Mucosa of rectum (tissue), 2 donors: ENCODE measurements at regions not wholly inside any gene's neighbourhood (a gene's known extent, or its start where the extent isn't known, plus 50 kb on each side); places are given as distances from the start of the nearest gene placed in this dataset.
"Not testable (repeated sequence)": the region's sequence is repeated elsewhere in the genome, so short reads cannot be mapped to it uniquely, and the experiment has no call there.

Experiments used
- H3K27ac ChIP-seq, 2 donors: one replicate each; pipeline ENCODE4 v1.7.0; 2013; ENCODE audit warnings: inconsistent platforms in 2 of 2, low read depth in 2 of 2, low read length in 2 of 2
- H3K27me3 ChIP-seq, 2 donors: one replicate each; pipeline ENCODE4 v1.7.0; 2013; ENCODE audit warnings: low read length in 2 of 2; ENCODE audit not compliant: control insufficient read depth in 2 of 2, insufficient read depth in 2 of 2
- H3K36me3 ChIP-seq, 2 donors: one replicate each; pipeline ENCODE4 v1.7.0; 2013; ENCODE audit warnings: low read length in 2 of 2; ENCODE audit not compliant: control insufficient read depth in 2 of 2, insufficient read depth in 2 of 2
- H3K4me1 ChIP-seq, 2 donors: one replicate each; pipeline ENCODE4 v1.7.0; 2013; ENCODE audit warnings: low read length in 2 of 2, mild to moderate bottlenecking in 1 of 2; ENCODE audit not compliant: control insufficient read depth in 2 of 2, insufficient read depth in 2 of 2
- H3K4me3 ChIP-seq, 2 donors: one replicate each; pipeline ENCODE4 v1.7.0; 2013; ENCODE audit warnings: low read length in 2 of 2
- H3K9ac ChIP-seq, 2 donors: one replicate each; pipeline ENCODE4 v1.7.0; 2013; ENCODE audit warnings: low read length in 2 of 2, low read depth in 1 of 2, mild to moderate bottlenecking in 1 of 2
- H3K9me3 ChIP-seq, 2 donors: one replicate each; pipeline ENCODE4 v1.7.0; 2013; ENCODE audit warnings: low read length in 2 of 2; ENCODE audit not compliant: control insufficient read depth in 2 of 2
- donor health status: healthy.
- donor health status: Normal muscosa, but diverticular disease.

DNA sequence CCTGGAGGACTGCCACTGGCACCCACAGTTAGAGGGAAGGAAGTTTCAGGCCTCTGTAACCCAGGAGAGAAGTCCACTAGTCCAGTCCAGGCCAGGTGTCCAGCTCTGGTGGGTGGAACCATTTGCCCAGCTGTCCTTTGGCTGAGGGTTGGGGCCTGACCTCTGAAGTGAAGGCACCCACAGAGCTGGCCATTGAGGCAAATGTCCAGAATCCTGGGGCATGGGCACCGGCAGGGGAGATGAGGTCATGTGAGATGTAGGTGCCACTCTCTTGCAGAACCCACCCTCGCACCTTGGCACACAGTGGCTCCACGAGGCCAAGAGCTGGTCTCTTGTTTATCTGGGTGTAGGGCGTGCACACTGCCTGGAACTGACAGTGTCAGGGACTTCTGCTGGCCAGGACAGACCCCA, 162.8 kb downstream of the SMAD6 start:
- Histone ChIP-seq H3K36me3 (no peaks in the 10 kb centered on the region), H3K27ac (no peak overlapping the region), H3K9me3 (no peaks in the 10 kb centered on the region), H3K4me3 (no peak overlapping the region), H3K4me1 (peaks cover 3% of the 10 kb centered on the region in 2 donors), H3K27me3 (no peaks in the 10 kb centered on the region), H3K9ac (no peak overlapping the region)

GRCh38 chr15:66865622-66866611, 163.9 kb downstream of the SMAD6 start:
- H3K9ac ChIP-seq, result no peak overlapping the region
- H3K36me3 ChIP-seq, result no peaks in the 10 kb centered on the region
- no peaks in the 10 kb centered on the region for H3K9me3 ChIP-seq
- H3K27me3 ChIP-seq, result no peaks in the 10 kb centered on the region
- no peak overlapping the region for H3K4me3 ChIP-seq
- peaks cover 3% of the 10 kb centered on the region in 2 donors for H3K4me1 ChIP-seq
- no peak overlapping the region for H3K27ac ChIP-seq

DNA sequence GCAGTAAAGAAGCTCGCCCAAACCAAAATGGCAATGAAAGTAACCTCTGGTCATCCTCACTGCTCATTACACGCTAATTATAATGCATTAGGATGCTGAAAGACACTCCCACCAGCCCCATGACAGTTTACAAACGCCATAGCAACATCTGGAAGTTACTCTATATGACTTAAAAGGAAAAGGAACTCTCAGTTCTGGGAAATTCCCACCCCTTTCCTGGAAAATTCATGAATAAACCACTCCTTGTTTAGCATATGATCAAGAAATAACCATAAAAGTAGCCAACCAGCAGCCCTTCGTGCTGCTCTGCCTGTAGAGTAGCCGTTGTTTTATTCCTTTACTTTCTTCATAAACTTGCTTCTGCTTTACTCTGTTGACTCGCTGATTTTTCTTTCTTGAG, 164.6 kb downstream of the SMAD6 start:
- Histone ChIP-seq H3K27me3 (no peaks in the 10 kb centered on the region), H3K27ac (no peak overlapping the region), H3K36me3 (no peaks in the 10 kb centered on the region), H3K9ac (no peak overlapping the region), H3K4me3 (no peak overlapping the region), H3K4me1 (peaks cover 3% of the 10 kb centered on the region in 2 donors), H3K9me3 (no peaks in the 10 kb centered on the region)

DNA sequence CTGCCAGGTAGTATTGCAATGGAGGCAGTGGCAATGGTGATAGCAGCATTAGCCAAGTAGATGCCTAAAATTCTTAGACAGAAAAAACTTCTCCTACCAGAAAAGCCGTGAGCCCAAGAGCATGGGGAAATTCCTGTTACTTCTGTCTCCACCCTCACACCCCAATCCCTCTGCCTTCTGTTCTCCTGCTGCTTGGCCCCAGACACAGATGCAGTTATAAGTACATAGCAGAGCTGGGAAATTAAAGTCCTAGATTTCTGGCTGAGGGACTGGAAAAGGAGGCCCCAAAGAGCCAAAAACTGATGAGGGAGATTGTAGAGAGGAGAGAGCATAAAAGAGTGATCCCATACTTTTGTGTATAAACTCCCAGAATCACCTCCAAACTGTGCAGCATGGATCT, 166.9 kb downstream of the SMAD6 start:
- H3K27me3 ChIP-seq, result no peaks in the 10 kb centered on the region

GRCh38 chr15:66870880-66871388, 168.9 kb downstream of the SMAD6 start:
- Histone ChIP-seq H3K27ac (no peak overlapping the region), H3K9ac (no peak overlapping the region), H3K27me3 (no peaks in the 10 kb centered on the region), H3K4me1 (no peaks in the 10 kb centered on the region), H3K36me3 (no peaks in the 10 kb centered on the region), H3K4me3 (no peak overlapping the region), H3K9me3 (no peaks in the 10 kb centered on the region)

More for the DNA sequence above, 166.9 kb downstream of the SMAD6 start:
- no peak overlapping the region for H3K27ac ChIP-seq
- no peaks in the 10 kb centered on the region for H3K36me3 ChIP-seq
- no peak overlapping the region for H3K9ac ChIP-seq
- H3K9me3 ChIP-seq, result no peaks in the 10 kb centered on the region
- H3K4me1 ChIP-seq, result no peaks in the 10 kb centered on the region
- H3K4me3 ChIP-seq, result no peak overlapping the region

DNA sequence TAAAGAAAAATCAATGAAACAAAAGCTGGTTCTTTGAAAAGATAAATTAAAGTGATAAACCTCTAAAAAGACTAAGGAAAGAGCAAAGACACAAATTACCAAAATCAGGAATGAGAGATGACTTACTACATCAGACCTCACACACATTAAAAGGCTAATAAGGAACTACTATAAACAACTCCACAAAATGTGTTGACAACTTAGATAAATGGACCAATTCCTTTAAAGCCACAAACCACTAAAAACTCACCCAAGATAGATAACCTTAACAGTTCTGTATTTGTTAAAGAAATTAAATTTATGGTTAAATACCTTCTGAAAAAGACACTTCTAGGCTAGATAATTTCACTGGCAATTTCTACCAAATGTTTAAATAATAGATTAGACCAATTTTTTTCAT, 170.4 kb downstream of the SMAD6 start:
- no peaks in the 10 kb centered on the region for H3K4me1 ChIP-seq
- H3K9me3 ChIP-seq, result no peaks in the 10 kb centered on the region
- no peak overlapping the region for H3K4me3 ChIP-seq

DNA sequence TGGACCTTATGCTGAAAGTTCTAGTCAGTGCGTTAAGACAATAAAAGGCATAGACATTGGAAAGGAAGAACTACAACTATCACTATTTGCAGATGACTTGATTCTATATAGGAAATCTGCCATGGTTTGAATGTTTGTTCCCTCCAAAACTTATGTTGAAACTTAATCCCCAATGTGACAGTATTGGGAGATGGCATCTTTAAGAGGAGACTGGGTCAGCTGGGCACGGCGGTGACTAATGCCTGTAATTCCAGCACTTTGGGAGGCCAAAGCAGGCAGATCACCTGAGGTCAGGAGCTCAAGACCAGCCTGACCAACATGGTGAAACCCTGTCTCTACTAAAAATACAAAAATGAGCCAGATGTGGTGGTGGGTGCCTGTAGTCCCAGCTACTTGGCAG, 171.3 kb downstream of the SMAD6 start:
- not testable (repeated sequence) for H3K4me1 ChIP-seq

More for the DNA sequence above, 170.4 kb downstream of the SMAD6 start:
- Histone ChIP-seq H3K36me3 (no peaks in the 10 kb centered on the region), H3K27me3 (no peaks in the 10 kb centered on the region), H3K9ac (no peak overlapping the region), H3K27ac (no peak overlapping the region)

GRCh38 chr15:66873856-66874255, 171.8 kb downstream of the SMAD6 start:
- no peaks in the 10 kb centered on the region for H3K4me1 ChIP-seq
- H3K9ac ChIP-seq, result no peak overlapping the region
- no peaks in the 10 kb centered on the region for H3K9me3 ChIP-seq
- no peaks in the 10 kb centered on the region for H3K36me3 ChIP-seq
- no peak overlapping the region for H3K4me3 ChIP-seq
- no peaks in the 10 kb centered on the region for H3K27me3 ChIP-seq
- H3K27ac ChIP-seq, result no peak overlapping the region

More for the DNA sequence above, 171.3 kb downstream of the SMAD6 start:
- H3K9ac ChIP-seq, H3K4me3 ChIP-seq, H3K36me3 ChIP-seq, H3K27ac ChIP-seq, H3K9me3 ChIP-seq, H3K27me3 ChIP-seq: not testable (repeated sequence)

- Histone ChIP-seq H3K9ac (no peak overlapping the region), H3K9me3 (no peaks in the 10 kb centered on the region), H3K36me3 (no peaks in the 10 kb centered on the region), H3K4me1 (no peaks in the 10 kb centered on the region), H3K27ac (no peak overlapping the region), H3K27me3 (no peaks in the 10 kb centered on the region), H3K4me3 (no peak overlapping the region)
These were observed 173.8 kb downstream of the SMAD6 start for GRCh38 chr15:66875588-66876420.

DNA sequence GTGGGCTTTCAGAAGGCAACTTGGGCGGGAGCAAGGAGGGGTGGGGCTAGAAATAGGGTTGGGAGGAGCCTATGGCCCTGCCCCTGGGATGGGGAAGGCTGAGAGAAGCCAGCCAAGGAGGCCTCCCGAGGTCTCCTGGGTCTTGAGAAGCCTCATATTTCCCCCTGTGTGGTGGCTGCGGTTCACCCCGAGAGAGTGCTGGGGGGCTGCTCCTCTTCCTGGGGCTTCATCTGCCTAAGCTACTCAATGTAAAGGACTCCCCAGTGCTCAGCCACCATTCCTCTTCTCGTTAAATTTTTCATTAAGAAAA, 174.3 kb downstream of the SMAD6 start:
- Histone ChIP-seq H3K36me3 (no peaks in the 10 kb centered on the region), H3K27ac (no peak overlapping the region), H3K9me3 (no peaks in the 10 kb centered on the region), H3K4me1 (no peaks in the 10 kb centered on the region), H3K9ac (no peak overlapping the region), H3K4me3 (no peak overlapping the region), H3K27me3 (no peaks in the 10 kb centered on the region)
